ENCODE measurements at regions not wholly inside any gene's neighbourhood (a gene's known extent, or its start where the extent isn't known, plus 50 kb on each side); places are given as distances from the start of the nearest gene placed in this dataset.

DNA sequence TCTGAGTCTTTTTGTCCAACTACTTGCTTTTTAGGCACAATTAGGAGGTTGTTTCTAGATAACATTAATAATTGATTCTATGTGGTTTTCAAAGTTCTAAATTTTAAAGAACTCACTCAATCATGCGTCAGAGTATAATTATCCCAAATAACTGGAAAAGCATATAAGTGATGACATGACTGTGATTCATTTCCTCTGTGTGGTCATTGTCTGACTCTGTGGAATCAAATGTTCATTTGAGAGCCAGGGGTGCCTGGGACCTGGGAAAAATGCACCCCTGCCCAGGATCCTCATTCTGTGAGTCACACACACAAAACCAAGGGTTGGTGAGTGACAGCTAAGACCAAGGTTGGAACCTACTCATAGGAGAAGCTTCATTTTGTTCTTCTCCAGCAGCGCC, 127.1 kb upstream of the MLIP start:
- TF ChIP-seq, protein P1, sequence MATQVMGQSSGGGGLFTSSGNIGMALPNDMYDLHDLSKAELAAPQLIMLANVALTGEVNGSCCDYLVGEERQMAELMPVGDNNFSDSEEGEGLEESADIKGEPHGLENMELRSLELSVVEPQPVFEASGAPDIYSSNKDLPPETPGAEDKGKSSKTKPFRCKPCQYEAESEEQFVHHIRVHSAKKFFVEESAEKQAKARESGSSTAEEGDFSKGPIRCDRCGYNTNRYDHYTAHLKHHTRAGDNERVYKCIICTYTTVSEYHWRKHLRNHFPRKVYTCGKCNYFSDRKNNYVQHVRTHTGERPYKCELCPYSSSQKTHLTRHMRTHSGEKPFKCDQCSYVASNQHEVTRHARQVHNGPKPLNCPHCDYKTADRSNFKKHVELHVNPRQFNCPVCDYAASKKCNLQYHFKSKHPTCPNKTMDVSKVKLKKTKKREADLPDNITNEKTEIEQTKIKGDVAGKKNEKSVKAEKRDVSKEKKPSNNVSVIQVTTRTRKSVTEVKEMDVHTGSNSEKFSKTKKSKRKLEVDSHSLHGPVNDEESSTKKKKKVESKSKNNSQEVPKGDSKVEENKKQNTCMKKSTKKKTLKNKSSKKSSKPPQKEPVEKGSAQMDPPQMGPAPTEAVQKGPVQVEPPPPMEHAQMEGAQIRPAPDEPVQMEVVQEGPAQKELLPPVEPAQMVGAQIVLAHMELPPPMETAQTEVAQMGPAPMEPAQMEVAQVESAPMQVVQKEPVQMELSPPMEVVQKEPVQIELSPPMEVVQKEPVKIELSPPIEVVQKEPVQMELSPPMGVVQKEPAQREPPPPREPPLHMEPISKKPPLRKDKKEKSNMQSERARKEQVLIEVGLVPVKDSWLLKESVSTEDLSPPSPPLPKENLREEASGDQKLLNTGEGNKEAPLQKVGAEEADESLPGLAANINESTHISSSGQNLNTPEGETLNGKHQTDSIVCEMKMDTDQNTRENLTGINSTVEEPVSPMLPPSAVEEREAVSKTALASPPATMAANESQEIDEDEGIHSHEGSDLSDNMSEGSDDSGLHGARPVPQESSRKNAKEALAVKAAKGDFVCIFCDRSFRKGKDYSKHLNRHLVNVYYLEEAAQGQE (IDR thresholded peaks at IDR 0.05; ENCODE audit: insufficient replicate concordance, low read depth) = no peak
- TF ChIP-seq CTCF (IDR thresholded peaks at IDR 0.05; ENCODE audit: insufficient read depth, low read length) (no peak), SPI1 (IDR thresholded peaks at IDR 0.05; ENCODE audit: borderline replicate concordance, low read depth) (no peak), POLR2AphosphoS5 (IDR thresholded peaks at IDR 0.05; ENCODE audit: low read depth) (no peak), GABPA (IDR thresholded peaks at IDR 0.05; ENCODE audit: low read depth) (no peak)
- Histone ChIP-seq H3K27me3 (ENCODE audit: insufficient read depth, poor library complexity, severe bottlenecking) (no peaks in the 10 kb centered on the region), H3K4me3 (replicated peaks; ENCODE audit: insufficient read depth, low read length) (no peak overlapping the region), H3K27ac (replicated peaks) (no peak overlapping the region)
- DNase-seq (ENCODE audit: low read depth in 1 of 2, low spot score in 1 of 2) = no peak

DNA sequence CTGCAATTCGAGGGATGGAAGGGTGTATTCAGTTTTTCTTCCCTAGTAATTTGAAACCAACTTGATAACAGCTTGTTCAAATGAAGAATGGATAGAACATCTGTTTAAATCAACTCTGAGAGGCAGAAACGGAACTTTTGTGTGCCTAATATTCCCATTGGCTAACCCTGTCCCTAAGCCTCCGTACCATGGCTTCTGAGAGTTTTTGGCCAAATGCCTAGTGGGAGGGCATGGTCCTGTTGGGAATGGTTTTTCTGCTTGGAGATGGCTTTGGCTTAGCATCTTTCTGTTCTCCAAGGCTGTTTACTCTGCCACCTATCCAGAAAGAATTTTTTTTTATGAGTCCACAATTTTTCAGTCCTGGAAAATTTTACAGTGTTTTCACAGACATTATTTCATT, 126.7 kb upstream of the MLIP start:
- no peak overlapping the region for H3K4me3 ChIP-seq (replicated peaks; ENCODE audit: insufficient read depth, low read length)
- no peak overlapping the region for H3K27ac ChIP-seq (replicated peaks)
- no peak for DNase-seq (ENCODE audit: low read depth in 1 of 2, low spot score in 1 of 2)
- TF ChIP-seq SPI1 (IDR thresholded peaks at IDR 0.05; ENCODE audit: borderline replicate concordance, low read depth) (no peak), GABPA (IDR thresholded peaks at IDR 0.05; ENCODE audit: low read depth) (no peak), CTCF (IDR thresholded peaks at IDR 0.05; ENCODE audit: insufficient read depth, low read length) (no peak), POLR2AphosphoS5 (IDR thresholded peaks at IDR 0.05; ENCODE audit: low read depth) (no peak)
- TF ChIP-seq, protein P1 (IDR thresholded peaks at IDR 0.05; ENCODE audit: insufficient replicate concordance, low read depth) = no peak
- no peaks in the 10 kb centered on the region for H3K27me3 ChIP-seq (ENCODE audit: insufficient read depth, poor library complexity, severe bottlenecking)

DNA sequence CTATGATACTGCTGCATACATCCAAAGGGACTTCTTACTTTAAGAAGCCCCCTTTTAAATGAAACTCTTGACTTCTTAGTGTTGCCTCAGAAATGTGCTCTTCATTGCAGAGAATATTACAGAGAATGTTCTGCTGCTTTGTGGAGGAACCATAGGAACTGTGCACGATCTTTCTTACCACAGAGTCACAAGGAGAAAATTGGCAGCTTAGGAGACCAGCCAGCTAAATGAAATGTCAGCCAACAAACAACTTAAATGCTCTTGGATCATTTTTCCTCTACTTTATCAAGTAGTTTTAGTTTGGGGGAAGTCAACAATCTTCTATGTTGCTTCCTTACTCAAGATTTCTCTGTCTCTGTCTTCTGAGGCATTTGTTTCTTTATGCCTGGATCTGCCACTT, 125.9 kb upstream of the MLIP start:
- no peak for TF ChIP-seq GABPA (IDR thresholded peaks at IDR 0.05; ENCODE audit: low read depth)
- TF ChIP-seq POLR2AphosphoS5 (IDR thresholded peaks at IDR 0.05; ENCODE audit: low read depth) = no peak
- TF ChIP-seq, protein P1 (IDR thresholded peaks at IDR 0.05; ENCODE audit: insufficient replicate concordance, low read depth) = no peak
- TF ChIP-seq CTCF (IDR thresholded peaks at IDR 0.05; ENCODE audit: insufficient read depth, low read length) = no peak
- TF ChIP-seq SPI1 (IDR thresholded peaks at IDR 0.05; ENCODE audit: borderline replicate concordance, low read depth) = no peak
- DNase-seq (ENCODE audit: low read depth in 1 of 2, low spot score in 1 of 2) = no peak
- peaks cover 2% of the 10 kb centered on the region for H3K27me3 ChIP-seq (ENCODE audit: insufficient read depth, poor library complexity, severe bottlenecking)
- no peak overlapping the region for H3K27ac ChIP-seq (replicated peaks)
- H3K4me3 ChIP-seq (replicated peaks; ENCODE audit: insufficient read depth, low read length) = no peak overlapping the region

Data from HL-60 (cell line).